Endodermal cell (in vitro differentiated cells): ENCODE measurements at regions not wholly inside any gene's neighbourhood (a gene's known extent, or its start where the extent isn't known, plus 50 kb on each side); places are given as distances from the start of the nearest gene placed in this dataset.

Experiments used
- DNase-seq: peaks from one replicate; pipeline ENCODE4 v3.0.0-alpha.2; 2017
- H3K27ac ChIP-seq: 2 replicates; pipeline ENCODE4 v1.5.1; 2013; ENCODE audit warnings: mild to moderate bottlenecking, low read depth, low read length, moderate library complexity
- H3K27me3 ChIP-seq: 2 replicates; pipeline ENCODE4 v1.6.1; 2013; ENCODE audit warnings: mild to moderate bottlenecking, low read length, moderate library complexity; ENCODE audit not compliant: insufficient read depth, control insufficient read depth, poor library complexity, severe bottlenecking
- H3K36me3 ChIP-seq: 2 replicates; pipeline ENCODE4 v1.7.0; 2013; ENCODE audit warnings: mild to moderate bottlenecking, low read length, moderate library complexity; ENCODE audit not compliant: control insufficient read depth, insufficient read depth
- H3K4me1 ChIP-seq: one replicate; pipeline ENCODE4 v1.7.0; 2013; ENCODE audit warnings: low read length; ENCODE audit not compliant: control insufficient read depth, insufficient read depth
- H3K4me3 ChIP-seq: 2 replicates; pipeline ENCODE4 v1.5.1; 2013; ENCODE audit warnings: mild to moderate bottlenecking, low read length, moderate library complexity
- H3K9ac ChIP-seq: 2 replicates; pipeline ENCODE4 v1.6.1; 2013; ENCODE audit warnings: mild to moderate bottlenecking, low read length, moderate library complexity; ENCODE audit not compliant: poor library complexity, severe bottlenecking; ENCODE audit errors: extremely low read depth
- H3K9me3 ChIP-seq: 2 replicates; pipeline ENCODE4 v1.6.1; 2013; ENCODE audit warnings: mild to moderate bottlenecking, low read length, moderate library complexity; ENCODE audit not compliant: control insufficient read depth
- H3K27ac Mint-ChIP-seq: 2 replicates; pipeline ENCODE4 v1.8.0; 2020; ENCODE audit warnings: mixed read lengths
- H3K27me3 Mint-ChIP-seq: 2 replicates; pipeline ENCODE4 v1.8.0; 2021; ENCODE audit warnings: mild to moderate bottlenecking, mixed read lengths; ENCODE audit not compliant: insufficient read depth
- H3K36me3 Mint-ChIP-seq: 2 replicates; pipeline ENCODE4 v1.8.0; 2020; ENCODE audit warnings: low read depth, mixed read lengths
- H3K4me1 Mint-ChIP-seq: 2 replicates; pipeline ENCODE4 v1.8.0; 2020; ENCODE audit warnings: mixed read lengths
- H3K4me3 Mint-ChIP-seq: 2 replicates; pipeline ENCODE4 v1.8.0; 2020; ENCODE audit warnings: mild to moderate bottlenecking, moderate library complexity, mixed read lengths
- H3K9me3 Mint-ChIP-seq: 2 replicates; pipeline ENCODE4 v1.8.0; 2020; ENCODE audit warnings: mild to moderate bottlenecking, mixed read lengths
- CTCF ChIP-seq: fragments of 200-600 bp; sonication (generic); conservative IDR thresholded peaks from 2 replicates; pipeline ENCODE4 v1.5.0; 2021; ENCODE audit warnings: antibody characterized with exemption, mild to moderate bottlenecking
- WGBS, 2 experiments: methylation state at CpG; one replicate each; pipeline versions ENCODE4 v1.1.5 to v1.1.7; 2013; ENCODE audit warnings: missing lambda C conversion rate in 2 of 2, mixed read lengths in 1 of 2; ENCODE audit not compliant: insufficient coverage in 1 of 2, insufficient read length in 1 of 2; 5-methylcytosine and 5-hydroxymethylcytosine counted together

GRCh38 chr3:160154033-160154432 lies 71.2 kb upstream of the C3orf80 start:
- no peaks in the 10 kb centered on the region for H3K4me1 ChIP-seq
- H3K27ac ChIP-seq = no peak overlapping the region
- H3K4me3 ChIP-seq = no peak overlapping the region
- H3K36me3 Mint-ChIP-seq = no peaks in the 10 kb centered on the region
- no peaks in the 10 kb centered on the region for H3K27me3 Mint-ChIP-seq
- no peaks in the 10 kb centered on the region for H3K9me3 ChIP-seq
- DNase-seq = no peak
- H3K4me1 Mint-ChIP-seq = no peaks in the 10 kb centered on the region
- peaks cover 5% of the 10 kb centered on the region for H3K27me3 ChIP-seq
- no peaks in the 10 kb centered on the region for H3K36me3 ChIP-seq
- H3K9me3 Mint-ChIP-seq = no peaks in the 10 kb centered on the region
- no peak for TF ChIP-seq CTCF
- H3K9ac ChIP-seq = no peak overlapping the region
- H3K4me3 Mint-ChIP-seq = no peak overlapping the region
- no peak overlapping the region for H3K27ac Mint-ChIP-seq
- WGBS, 2 experiments = 82 to 96% methylated on average over 4 of the region's 4 CpGs

- H3K4me1 ChIP-seq = no peaks in the 10 kb centered on the region
- no peak for TF ChIP-seq CTCF
- 92 to 100% methylated on average over 2 of the region's 2 CpGs for WGBS, 2 experiments
- H3K27me3 Mint-ChIP-seq = no peaks in the 10 kb centered on the region
- H3K9me3 ChIP-seq = no peaks in the 10 kb centered on the region
- no peak overlapping the region for H3K9ac ChIP-seq
- H3K27ac ChIP-seq = no peak overlapping the region
- H3K4me3 ChIP-seq = no peak overlapping the region
- no peaks in the 10 kb centered on the region for H3K4me1 Mint-ChIP-seq
- no peak overlapping the region for H3K27ac Mint-ChIP-seq
- H3K9me3 Mint-ChIP-seq = no peaks in the 10 kb centered on the region
- H3K4me3 Mint-ChIP-seq = no peak overlapping the region
- H3K36me3 Mint-ChIP-seq = no peaks in the 10 kb centered on the region
- H3K36me3 ChIP-seq = no peaks in the 10 kb centered on the region
- peaks cover 5% of the 10 kb centered on the region for H3K27me3 ChIP-seq
- no peak for DNase-seq
These were observed 70.6 kb upstream of the C3orf80 start for GRCh38 chr3:160154596-160154995.

GRCh38 chr3:160157321-160157720 lies 67.9 kb upstream of the C3orf80 start:
- Mint-ChIP-seq H3K9me3 (no peaks in the 10 kb centered on the region), H3K27ac (no peak overlapping the region), H3K4me1 (peaks cover 5% of the 10 kb centered on the region), H3K36me3 (no peaks in the 10 kb centered on the region), H3K27me3 (no peaks in the 10 kb centered on the region), H3K4me3 (no peak overlapping the region)
- H3K27me3 ChIP-seq = no peaks in the 10 kb centered on the region
- H3K4me1 ChIP-seq = no peaks in the 10 kb centered on the region
- H3K9ac ChIP-seq = no peak overlapping the region
- DNase-seq = no peak
- H3K27ac ChIP-seq = no peak overlapping the region
- no peaks in the 10 kb centered on the region for H3K9me3 ChIP-seq
- TF ChIP-seq CTCF = no peak
- no peak overlapping the region for H3K4me3 ChIP-seq
- WGBS, 2 experiments = 96 to 100% methylated on average over 1 of the region's 1 CpG
- H3K36me3 ChIP-seq = no peaks in the 10 kb centered on the region
